HEK293T (cell line): ENCODE measurements at regions not wholly inside any gene's neighbourhood (a gene's known extent, or its start where the extent isn't known, plus 50 kb on each side); places are given as distances from the start of the nearest gene placed in this dataset.
"Not testable (repeated sequence)": the region's sequence is repeated elsewhere in the genome, so short reads cannot be mapped to it uniquely, and the experiment has no call there.

Experiments
- CTCF ChIA-PET: fragments of 350-600 bp; formaldehyde crosslinking; extraction: SDS; loops from one replicate; lab custom pipeline; 2021; ENCODE audit warnings: antibody characterized with exemption, inconsistent platforms; lab: Yijun Ruan, JAX
- POLR2A ChIA-PET: fragments of 350-600 bp; formaldehyde crosslinking; extraction: SDS; loops from one replicate; lab custom pipeline; 2020; ENCODE audit warnings: antibody characterized with exemption, inconsistent platforms; lab: Yijun Ruan, JAX
- DNase-seq: peaks from one replicate; pipeline ENCODE4 v3.0.0; 2012; ENCODE audit warnings: mixed read lengths; ENCODE audit errors: extremely low spot score
- ARNT ChIP-seq: fragments of 450-650 bp; IDR thresholded peaks from 2 replicates; pipeline ENCODE4 v1.6.1; 2017; ENCODE audit warnings: mild to moderate bottlenecking
- BHLHE40 ChIP-seq: fragments of 450-650 bp; IDR thresholded peaks from 2 replicates; pipeline ENCODE4 v1.6.1; 2016; ENCODE audit warnings: mild to moderate bottlenecking, moderate library complexity, borderline replicate concordance
- CTBP1 ChIP-seq: fragments of 450-650 bp; IDR thresholded peaks from 2 replicates; pipeline ENCODE4 v1.6.1; 2016; ENCODE audit warnings: borderline replicate concordance
- ELF4 ChIP-seq: fragments of 450-650 bp; IDR thresholded peaks from 2 replicates; pipeline ENCODE4 v1.6.1; 2017; ENCODE audit warnings: antibody characterized with exemption
- FOXA1 ChIP-seq: fragments of 450-650 bp; IDR thresholded peaks from 2 replicates; pipeline ENCODE4 v1.6.1; 2016; ENCODE audit warnings: mild to moderate bottlenecking
- FOXK2 ChIP-seq: fragments of 450-650 bp; IDR thresholded peaks from 2 replicates; pipeline ENCODE4 v1.6.1; 2016; ENCODE audit warnings: mild to moderate bottlenecking
- FOXM1 ChIP-seq: fragments of 450-650 bp; IDR thresholded peaks from 2 replicates; pipeline ENCODE4 v1.6.1; 2017; ENCODE audit warnings: mild to moderate bottlenecking, borderline replicate concordance
- HDGF ChIP-seq: fragments of 450-650 bp; IDR thresholded peaks from 2 replicates; pipeline ENCODE4 v1.6.1; 2017; ENCODE audit warnings: antibody characterized with exemption, borderline replicate concordance
- L3MBTL2 ChIP-seq: fragments of 450-650 bp; conservative IDR thresholded peaks from 2 replicates; pipeline ENCODE4 v1.6.1; 2016; ENCODE audit warnings: mild to moderate bottlenecking
- LEF1 ChIP-seq: fragments of 450-650 bp; IDR thresholded peaks from 2 replicates; pipeline ENCODE4 v1.6.1; 2017; ENCODE audit warnings: mild to moderate bottlenecking, borderline replicate concordance
- NFRKB ChIP-seq: fragments of 450-650 bp; IDR thresholded peaks from 2 replicates; pipeline ENCODE4 v1.6.1; 2016; ENCODE audit warnings: mild to moderate bottlenecking, moderate library complexity
- SP1 ChIP-seq: fragments of 450-650 bp; IDR thresholded peaks from 2 replicates; pipeline ENCODE4 v1.6.1; 2017
- SUZ12 ChIP-seq: fragments of 450-650 bp; IDR thresholded peaks from 2 replicates; pipeline ENCODE4 v1.6.1; 2016; ENCODE audit warnings: mild to moderate bottlenecking
- TARDBP ChIP-seq: fragments of 450-650 bp; IDR thresholded peaks from 2 replicates; pipeline ENCODE4 v1.6.1; 2016
- ZNF384 ChIP-seq: fragments of 450-650 bp; IDR thresholded peaks from 2 replicates; pipeline ENCODE4 v1.6.1; 2016
- TF ChIP-seq, protein P1 (sequence below): fragments of 450-650 bp; IDR thresholded peaks from 2 replicates; pipeline ENCODE4 v1.6.1; 2016

DNA sequence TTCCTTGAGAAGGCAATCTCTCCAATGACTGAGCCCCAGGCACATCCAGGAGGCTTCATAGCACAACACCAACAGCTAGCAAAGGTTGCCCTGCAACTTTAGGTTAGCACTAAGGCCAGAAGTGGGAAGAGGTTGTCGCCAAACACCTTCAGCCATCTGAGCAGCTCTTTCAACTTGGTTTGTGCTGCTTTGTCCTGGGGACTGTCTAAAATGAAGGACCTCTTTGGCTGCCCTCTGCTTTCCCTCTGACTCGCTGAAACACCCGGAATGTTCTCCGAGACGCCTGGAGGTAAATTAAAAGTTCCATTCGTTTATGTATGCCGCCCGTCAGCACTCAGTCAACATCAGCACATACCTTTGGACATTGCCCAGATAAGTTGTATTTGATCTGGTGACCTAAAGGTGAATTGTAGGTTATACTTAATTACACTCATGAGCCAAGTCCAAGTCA lies 121.2 kb upstream of the NR2F2 start:
- TF ChIP-seq TARDBP (no peak), ARNT (no peak), HDGF (no peak), CTBP1 (no peak), FOXA1 (no peak), FOXK2 (no peak)
- TF ChIP-seq, protein P1, sequence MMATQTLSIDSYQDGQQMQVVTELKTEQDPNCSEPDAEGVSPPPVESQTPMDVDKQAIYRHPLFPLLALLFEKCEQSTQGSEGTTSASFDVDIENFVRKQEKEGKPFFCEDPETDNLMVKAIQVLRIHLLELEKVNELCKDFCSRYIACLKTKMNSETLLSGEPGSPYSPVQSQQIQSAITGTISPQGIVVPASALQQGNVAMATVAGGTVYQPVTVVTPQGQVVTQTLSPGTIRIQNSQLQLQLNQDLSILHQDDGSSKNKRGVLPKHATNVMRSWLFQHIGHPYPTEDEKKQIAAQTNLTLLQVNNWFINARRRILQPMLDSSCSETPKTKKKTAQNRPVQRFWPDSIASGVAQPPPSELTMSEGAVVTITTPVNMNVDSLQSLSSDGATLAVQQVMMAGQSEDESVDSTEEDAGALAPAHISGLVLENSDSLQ, result no peak
- ChIA-PET POLR2A (no interaction called here), CTCF (no interaction called here)
- DNase-seq, result no peak

DNA sequence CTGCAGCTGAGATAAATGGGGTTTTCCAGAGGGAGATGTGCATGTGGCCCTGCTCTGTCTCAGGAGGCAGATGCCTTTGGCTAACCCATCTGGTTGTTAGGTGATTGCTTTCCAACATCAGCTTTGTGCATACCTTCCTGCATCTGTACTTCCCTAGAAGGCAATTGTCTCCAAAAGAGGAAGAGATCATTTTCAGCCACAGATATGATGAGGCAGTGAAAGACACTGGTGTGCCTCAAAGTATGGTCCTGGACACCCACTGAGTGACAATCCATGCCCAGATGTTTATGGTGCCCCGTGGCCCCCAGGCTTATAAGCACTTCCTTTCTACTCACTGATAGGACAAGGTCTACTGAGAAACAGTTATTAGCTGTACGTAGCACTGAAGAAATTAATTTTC lies 117.5 kb upstream of the NR2F2 start:
- POLR2A ChIA-PET, result no interaction called here

DNA sequence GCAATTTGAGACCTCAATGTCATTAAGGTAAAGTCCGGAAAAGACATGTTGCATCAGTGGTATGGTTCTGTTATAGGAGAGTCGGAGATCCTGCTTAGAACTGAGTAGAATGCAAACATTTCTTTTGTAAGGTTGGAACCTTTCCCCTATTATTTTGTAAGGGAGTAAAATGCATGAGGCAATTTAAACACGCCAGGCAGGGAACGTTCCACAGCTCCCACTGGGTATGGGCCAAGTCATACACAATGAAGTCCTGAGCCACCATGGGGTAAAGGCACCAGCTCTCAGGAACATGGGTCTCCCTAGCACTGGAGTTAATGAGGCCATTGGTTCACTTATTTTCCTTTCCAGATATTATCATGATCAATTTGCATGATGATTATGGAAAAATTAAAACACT lies 116.6 kb upstream of the NR2F2 start:
- ChIA-PET CTCF (no interaction called here), POLR2A (no interaction called here)
- no peak for DNase-seq
- TF ChIP-seq ARNT (no peak), FOXM1 (no peak), ZNF384 (no peak), HDGF (no peak), NFRKB (no peak), FOXK2 (no peak), L3MBTL2 (no peak), CTBP1 (no peak), BHLHE40 (no peak), FOXA1 (no peak), SP1 (no peak), TARDBP (no peak), LEF1 (no peak), ELF4 (no peak), SUZ12 (no peak)
- TF ChIP-seq, protein P1, result no peak

More for the DNA sequence above, 117.5 kb upstream of the NR2F2 start:
- TF ChIP-seq FOXA1 (no peak), L3MBTL2 (no peak), ARNT (no peak), TARDBP (no peak), BHLHE40 (no peak), LEF1 (no peak), FOXK2 (no peak), HDGF (no peak), NFRKB (no peak), SP1 (no peak), FOXM1 (no peak), ZNF384 (no peak), SUZ12 (no peak), ELF4 (no peak)
- TF ChIP-seq, protein P1, result no peak
- no peak for DNase-seq
- CTCF ChIA-PET, result interaction anchor here (0.5 kb wide), 1 partner anchor 452 kb away, joined by 6 read pairs; no protein-coding TSS in a partner anchor

DNA sequence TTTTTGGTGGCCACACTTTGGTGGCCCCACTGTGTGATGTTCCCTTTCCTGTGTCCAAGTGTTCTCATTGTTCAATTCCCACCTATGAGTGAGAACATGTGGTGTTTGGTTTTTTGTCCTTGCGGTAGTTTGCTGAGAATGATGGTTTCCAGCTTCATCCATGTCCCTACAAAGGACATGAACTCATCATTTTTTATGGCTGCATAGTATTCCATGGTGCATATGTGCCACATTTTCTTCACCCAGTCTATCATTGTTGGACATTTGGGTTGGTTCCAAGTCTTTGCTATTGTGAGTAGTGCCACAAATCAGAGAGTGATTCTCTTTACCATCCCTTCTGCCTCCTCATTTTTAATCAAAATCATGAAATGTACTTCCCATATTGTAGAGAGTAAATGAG lies 114.0 kb upstream of the NR2F2 start:
- CTCF ChIA-PET, result interaction anchor here (0.6 kb wide), 1 partner anchor 128 kb away, joined by 3 read pairs; no protein-coding TSS in a partner anchor
- DNase-seq, POLR2A ChIA-PET: not testable (repeated sequence)

DNA sequence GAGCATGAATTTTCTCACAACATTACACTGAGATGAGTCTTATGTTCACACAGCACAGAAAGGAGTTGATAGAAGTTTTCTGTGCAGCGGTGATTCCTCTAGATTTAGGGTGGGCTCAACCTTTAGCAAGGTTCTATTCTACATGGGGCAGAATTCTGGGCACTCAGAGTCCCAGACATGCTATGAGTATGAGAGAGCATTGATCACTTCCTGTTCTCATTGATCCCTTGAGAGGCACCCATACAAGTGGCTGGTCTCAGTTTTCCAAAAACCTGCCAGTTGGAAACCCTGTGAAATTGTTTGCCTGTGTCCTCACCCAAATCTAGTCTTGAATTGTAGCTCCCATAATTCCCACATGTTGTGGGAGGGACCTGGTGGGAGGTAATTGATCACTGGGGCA lies 112.5 kb upstream of the NR2F2 start:
- ChIA-PET CTCF (interaction anchor here (0.6 kb wide), 1 partner anchor 1609 kb away, joined by 3 read pairs; no protein-coding TSS in a partner anchor), POLR2A (no interaction called here)
- TF ChIP-seq ZNF384 (no peak), FOXM1 (no peak), TARDBP (no peak), SUZ12 (no peak)
- DNase-seq, result no peak

DNA sequence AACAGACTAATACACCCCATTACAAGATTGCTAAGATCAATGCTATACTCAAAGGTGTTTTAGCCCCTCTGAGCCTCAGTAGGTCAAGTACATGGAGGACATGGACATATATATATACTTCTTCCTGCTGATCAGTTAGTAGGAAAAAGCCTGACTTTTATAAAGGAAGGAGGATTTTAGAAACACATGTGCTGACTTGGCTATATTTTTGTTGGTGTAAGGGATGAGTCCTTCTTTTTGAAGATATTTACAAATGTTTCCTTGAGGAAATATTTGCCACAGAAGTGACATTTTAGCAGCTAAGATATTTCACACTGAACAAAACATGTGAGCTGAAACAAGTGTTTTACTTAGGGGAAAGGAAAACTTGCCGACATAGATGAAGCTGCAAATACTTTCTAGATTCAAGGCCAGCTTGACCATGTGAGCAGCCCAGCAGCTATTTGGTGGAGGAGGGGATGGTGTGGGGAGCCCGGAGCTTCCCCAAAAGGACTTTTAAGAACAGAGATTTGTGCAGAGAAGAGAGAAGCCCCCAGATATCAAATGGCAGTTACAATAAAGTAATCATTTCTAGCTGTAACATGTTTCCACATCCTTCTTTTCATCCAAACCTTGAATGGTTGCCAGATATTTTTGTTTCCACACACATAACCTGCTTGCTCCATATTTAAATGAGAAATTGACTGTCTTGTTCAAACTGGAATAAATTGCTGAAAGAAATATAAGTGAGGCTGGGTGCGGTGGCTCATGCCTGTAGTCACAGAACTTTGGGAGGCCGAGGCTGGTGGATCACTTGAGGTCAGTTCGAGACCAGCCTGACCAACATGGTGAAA lies 111.7 kb upstream of the NR2F2 start:
- ChIA-PET POLR2A (interaction anchor here (0.6 kb wide), 1 partner anchor 18 kb away, joined by 3 read pairs; no protein-coding TSS in a partner anchor), CTCF (no interaction called here)
- DNase-seq, result no peak
- TF ChIP-seq CTBP1 (no peak), NFRKB (no peak), FOXM1 (no peak), TARDBP (no peak), ZNF384 (no peak), LEF1 (no peak), FOXA1 (no peak), ELF4 (no peak), FOXK2 (no peak), SUZ12 (no peak)
- TF ChIP-seq, protein P1, result no peak
